Peyer's patch (tissue), 4 donors: ENCODE measurements at regions not wholly inside any gene's neighbourhood (a gene's known extent, or its start where the extent isn't known, plus 50 kb on each side); places are given as distances from the start of the nearest gene placed in this dataset.

Experiments
- DNase-seq, 3 donors: peaks; one replicate each; pipeline ENCODE4 v3.0.0-alpha.2; 2017 to 2019
- H3K27ac ChIP-seq, 4 donors: fragments of 200-600 bp; sonication (generic); one replicate each; pipeline ENCODE4 v1.5.1; 2016 to 2019
- H3K27me3 ChIP-seq, 2 donors: fragments of 200-600 bp; sonication (generic); one replicate each; pipeline ENCODE4 v1.5.1; 2019
- H3K36me3 ChIP-seq, 3 donors: fragments of 200-600 bp; sonication (generic); one replicate each; pipeline ENCODE4 v1.5.1; 2016 to 2019
- H3K4me1 ChIP-seq, 4 donors: fragments of 200-600 bp; sonication (generic); one replicate each; pipeline ENCODE4 v1.5.1; 2016 to 2019
- H3K4me3 ChIP-seq, 4 donors: fragments of 200-600 bp; sonication (generic); 1 replicate in 3 of 4; 2 replicates in 1 of 4; pipeline ENCODE4 v1.5.1; 2016 to 2019; ENCODE audit warnings: mild to moderate bottlenecking in 1 of 4
- H3K9me3 ChIP-seq, 4 donors: fragments of 200-600 bp; sonication (generic); one replicate each; pipeline ENCODE4 v1.5.1; 2016 to 2019; ENCODE audit warnings: mild to moderate bottlenecking in 1 of 4
- POLR2A ChIP-seq, 2 donors: fragments of 450-650 bp; IDR thresholded peaks; one replicate each; pipeline ENCODE4 v1.5.1; 2017; ENCODE audit warnings: antibody characterized with exemption in 2 of 2, mild to moderate bottlenecking in 2 of 2, moderate library complexity in 2 of 2
- TF ChIP-seq, protein P1 (sequence below), 6 experiments: fragments of 450-650 bp in 4 of 6; fragments of 200-600 bp in 2 of 6; sonication (generic) in 1 of 6; IDR thresholded peaks; one replicate each; pipeline ENCODE4 v1.5.1; 2017 to 2019; ENCODE audit warnings: antibody characterized with exemption in 6 of 6, mild to moderate bottlenecking in 3 of 6, moderate library complexity in 1 of 6

- no peaks in the 10 kb centered on the region for H3K36me3 ChIP-seq
- no peak for TF ChIP-seq POLR2A (IDR thresholded peaks at IDR 0.05)
- TF ChIP-seq, protein P1, sequence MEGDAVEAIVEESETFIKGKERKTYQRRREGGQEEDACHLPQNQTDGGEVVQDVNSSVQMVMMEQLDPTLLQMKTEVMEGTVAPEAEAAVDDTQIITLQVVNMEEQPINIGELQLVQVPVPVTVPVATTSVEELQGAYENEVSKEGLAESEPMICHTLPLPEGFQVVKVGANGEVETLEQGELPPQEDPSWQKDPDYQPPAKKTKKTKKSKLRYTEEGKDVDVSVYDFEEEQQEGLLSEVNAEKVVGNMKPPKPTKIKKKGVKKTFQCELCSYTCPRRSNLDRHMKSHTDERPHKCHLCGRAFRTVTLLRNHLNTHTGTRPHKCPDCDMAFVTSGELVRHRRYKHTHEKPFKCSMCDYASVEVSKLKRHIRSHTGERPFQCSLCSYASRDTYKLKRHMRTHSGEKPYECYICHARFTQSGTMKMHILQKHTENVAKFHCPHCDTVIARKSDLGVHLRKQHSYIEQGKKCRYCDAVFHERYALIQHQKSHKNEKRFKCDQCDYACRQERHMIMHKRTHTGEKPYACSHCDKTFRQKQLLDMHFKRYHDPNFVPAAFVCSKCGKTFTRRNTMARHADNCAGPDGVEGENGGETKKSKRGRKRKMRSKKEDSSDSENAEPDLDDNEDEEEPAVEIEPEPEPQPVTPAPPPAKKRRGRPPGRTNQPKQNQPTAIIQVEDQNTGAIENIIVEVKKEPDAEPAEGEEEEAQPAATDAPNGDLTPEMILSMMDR (IDR thresholded peaks at IDR 0.05): no peak
- H3K27ac ChIP-seq: no peak overlapping the region
- H3K9me3 ChIP-seq: no peaks in the 10 kb centered on the region
- DNase-seq: no peak
- H3K27me3 ChIP-seq: no peaks in the 10 kb centered on the region
- no peaks in the 10 kb centered on the region for H3K4me1 ChIP-seq
- H3K4me3 ChIP-seq: no peak overlapping the region
Observed at GRCh38 chr6:8889514-8889913, 454.2 kb upstream of the SLC35B3 start.

DNA sequence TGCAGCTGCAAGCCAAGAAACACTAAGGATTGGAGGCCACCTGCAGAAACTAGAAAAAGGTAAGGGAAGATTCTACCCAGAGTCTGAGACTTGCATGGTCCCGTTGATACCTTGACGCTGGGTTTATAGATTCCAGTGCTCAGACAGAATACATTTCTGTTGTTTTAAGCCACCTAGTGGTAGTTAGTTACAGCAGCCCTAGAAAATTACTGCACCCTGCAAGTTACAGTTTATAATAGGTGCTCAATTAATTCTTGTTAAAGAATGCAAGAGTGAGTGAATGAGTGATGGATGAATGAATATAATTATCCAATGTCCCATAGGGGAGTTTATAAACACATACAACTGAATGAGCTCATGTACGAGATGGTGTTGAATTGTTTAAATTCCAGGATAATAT is 453.1 kb upstream of the SLC35B3 start:
- H3K27me3 ChIP-seq: no peaks in the 10 kb centered on the region
- TF ChIP-seq, protein P1 (IDR thresholded peaks at IDR 0.05): peak in 2 of 6 experiments; percentile 17 to 28
- no peak for TF ChIP-seq POLR2A (IDR thresholded peaks at IDR 0.05)
- H3K27ac ChIP-seq: no peak overlapping the region
- no peak overlapping the region for H3K4me3 ChIP-seq
- no peaks in the 10 kb centered on the region for H3K4me1 ChIP-seq
- H3K9me3 ChIP-seq: no peaks in the 10 kb centered on the region
- no peak for DNase-seq
- no peaks in the 10 kb centered on the region for H3K36me3 ChIP-seq

- no peaks in the 10 kb centered on the region for H3K4me1 ChIP-seq
- no peaks in the 10 kb centered on the region for H3K9me3 ChIP-seq
- no peaks in the 10 kb centered on the region for H3K27me3 ChIP-seq
- H3K4me3 ChIP-seq: no peak overlapping the region
- no peak overlapping the region for H3K27ac ChIP-seq
- no peaks in the 10 kb centered on the region for H3K36me3 ChIP-seq
- no peak for TF ChIP-seq POLR2A (IDR thresholded peaks at IDR 0.05)
- TF ChIP-seq, protein P1 (IDR thresholded peaks at IDR 0.05): no peak
- no peak for DNase-seq
Observed at GRCh38 chr6:8881663-8882062, 446.3 kb upstream of the SLC35B3 start.

GRCh38 chr6:8879334-8879733 is 444.0 kb upstream of the SLC35B3 start:
- Histone ChIP-seq H3K9me3 (no peaks in the 10 kb centered on the region), H3K36me3 (no peaks in the 10 kb centered on the region), H3K27me3 (no peaks in the 10 kb centered on the region), H3K4me3 (no peak overlapping the region), H3K4me1 (no peaks in the 10 kb centered on the region), H3K27ac (no peak overlapping the region)
- TF ChIP-seq POLR2A (IDR thresholded peaks at IDR 0.05): no peak
- TF ChIP-seq, protein P1 (IDR thresholded peaks at IDR 0.05): no peak
- no peak for DNase-seq

DNA sequence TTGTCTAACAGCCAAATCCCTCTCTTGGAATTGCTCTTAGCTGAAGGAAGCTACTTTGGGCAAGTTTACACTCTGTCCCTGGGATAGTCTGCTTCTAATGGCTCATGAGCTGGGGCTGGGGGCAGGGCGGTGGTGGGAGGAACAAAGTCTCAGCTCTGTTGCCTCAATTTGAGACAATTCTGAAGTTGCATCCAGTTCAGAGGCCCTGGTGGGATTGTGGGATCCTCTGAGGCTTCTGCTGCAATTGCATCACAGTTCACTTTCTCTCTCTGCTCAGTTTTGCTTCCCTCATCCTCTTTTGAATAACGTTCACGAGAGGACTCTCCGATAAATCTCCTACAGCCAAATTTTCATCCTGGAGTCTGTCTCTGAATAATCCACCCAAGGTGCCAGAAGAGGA is 440.6 kb upstream of the SLC35B3 start:
- Histone ChIP-seq H3K27ac (no peak overlapping the region), H3K4me1 (no peaks in the 10 kb centered on the region), H3K4me3 (no peak overlapping the region), H3K27me3 (no peaks in the 10 kb centered on the region), H3K9me3 (no peaks in the 10 kb centered on the region), H3K36me3 (no peaks in the 10 kb centered on the region)
- DNase-seq: no peak
- TF ChIP-seq, protein P1 (IDR thresholded peaks at IDR 0.05): no peak
- no peak for TF ChIP-seq POLR2A (IDR thresholded peaks at IDR 0.05)

- DNase-seq: no peak
- no peaks in the 10 kb centered on the region for H3K36me3 ChIP-seq
- H3K4me3 ChIP-seq: no peak overlapping the region
- no peaks in the 10 kb centered on the region for H3K4me1 ChIP-seq
- no peak overlapping the region for H3K27ac ChIP-seq
- no peaks in the 10 kb centered on the region for H3K9me3 ChIP-seq
- no peaks in the 10 kb centered on the region for H3K27me3 ChIP-seq
- no peak for TF ChIP-seq POLR2A (IDR thresholded peaks at IDR 0.05)
- TF ChIP-seq, protein P1 (IDR thresholded peaks at IDR 0.05): no peak
Observed at GRCh38 chr6:8872589-8872988, 437.2 kb upstream of the SLC35B3 start.
